Chondrocyte (in vitro differentiated cells): ENCODE measurements at regions not wholly inside any gene's neighbourhood (a gene's known extent, or its start where the extent isn't known, plus 50 kb on each side); places are given as distances from the start of the nearest gene placed in this dataset.

ENCODE experiments used
- DNase-seq: peaks from one replicate; pipeline ENCODE4 v3.0.0; 2021; ENCODE audit warnings: mixed read lengths, low spot score
- H3K27ac Mint-ChIP-seq: one replicate; pipeline ENCODE4 v1.8.0; 2021; ENCODE audit warnings: mild to moderate bottlenecking, moderate library complexity, mixed read lengths; ENCODE audit not compliant: unreplicated experiment
- H3K27me3 Mint-ChIP-seq: 2 replicates; pipeline ENCODE4 v1.8.0; 2021; ENCODE audit warnings: low read depth, mixed read lengths
- H3K36me3 Mint-ChIP-seq: 2 replicates; pipeline ENCODE4 v1.8.0; 2021; ENCODE audit warnings: low read depth, mixed read lengths
- H3K4me1 Mint-ChIP-seq: 2 replicates; pipeline ENCODE4 v1.8.0; 2021; ENCODE audit warnings: low read depth, mild to moderate bottlenecking, mixed read lengths
- H3K4me3 Mint-ChIP-seq: one replicate; pipeline ENCODE4 v1.8.0; 2021; ENCODE audit warnings: mild to moderate bottlenecking, moderate library complexity, mixed read lengths; ENCODE audit not compliant: unreplicated experiment
- H3K9me3 Mint-ChIP-seq: 2 replicates; pipeline ENCODE4 v1.8.0; 2021; ENCODE audit warnings: low read depth, mixed read lengths
- TF ChIP-seq, protein P1 (sequence below): fragments of 200-600 bp; sonication (generic); IDR thresholded peaks from 2 replicates; pipeline ENCODE4 v1.5.0; 2021; ENCODE audit warnings: antibody characterized with exemption, mild to moderate bottlenecking, moderate library complexity

- DNase-seq: no peak
- TF ChIP-seq, protein P1, sequence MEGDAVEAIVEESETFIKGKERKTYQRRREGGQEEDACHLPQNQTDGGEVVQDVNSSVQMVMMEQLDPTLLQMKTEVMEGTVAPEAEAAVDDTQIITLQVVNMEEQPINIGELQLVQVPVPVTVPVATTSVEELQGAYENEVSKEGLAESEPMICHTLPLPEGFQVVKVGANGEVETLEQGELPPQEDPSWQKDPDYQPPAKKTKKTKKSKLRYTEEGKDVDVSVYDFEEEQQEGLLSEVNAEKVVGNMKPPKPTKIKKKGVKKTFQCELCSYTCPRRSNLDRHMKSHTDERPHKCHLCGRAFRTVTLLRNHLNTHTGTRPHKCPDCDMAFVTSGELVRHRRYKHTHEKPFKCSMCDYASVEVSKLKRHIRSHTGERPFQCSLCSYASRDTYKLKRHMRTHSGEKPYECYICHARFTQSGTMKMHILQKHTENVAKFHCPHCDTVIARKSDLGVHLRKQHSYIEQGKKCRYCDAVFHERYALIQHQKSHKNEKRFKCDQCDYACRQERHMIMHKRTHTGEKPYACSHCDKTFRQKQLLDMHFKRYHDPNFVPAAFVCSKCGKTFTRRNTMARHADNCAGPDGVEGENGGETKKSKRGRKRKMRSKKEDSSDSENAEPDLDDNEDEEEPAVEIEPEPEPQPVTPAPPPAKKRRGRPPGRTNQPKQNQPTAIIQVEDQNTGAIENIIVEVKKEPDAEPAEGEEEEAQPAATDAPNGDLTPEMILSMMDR: no peak
- Mint-ChIP-seq H3K9me3 (peaks cover 75% of the 10 kb centered on the region), H3K27ac (no peak overlapping the region), H3K4me1 (no peaks in the 10 kb centered on the region), H3K27me3 (no peaks in the 10 kb centered on the region), H3K4me3 (no peak overlapping the region), H3K36me3 (no peaks in the 10 kb centered on the region)
These were observed 514.9 kb upstream of the DPP6 start for GRCh38 chr7:153537271-153537670.

DNA sequence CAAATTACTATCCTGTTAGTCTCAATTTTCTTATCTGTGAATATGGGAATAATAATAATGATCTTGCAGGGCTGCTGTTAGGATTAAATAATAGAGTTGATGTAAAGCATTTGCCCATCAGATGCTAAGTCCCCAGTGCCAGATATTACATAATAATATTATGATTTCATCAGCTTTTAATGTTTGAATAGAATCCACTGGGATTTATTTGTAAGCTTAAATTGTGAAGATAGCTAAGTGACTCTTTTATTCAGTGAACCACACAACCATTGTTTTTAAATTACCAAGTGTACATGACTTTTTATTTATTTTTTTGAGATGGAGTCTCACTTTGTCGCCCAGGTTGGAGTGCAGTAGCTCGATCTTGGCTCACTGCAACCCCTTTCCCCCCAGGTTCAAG lies 510.3 kb upstream of the DPP6 start:
- Mint-ChIP-seq H3K9me3 (peaks cover 68% of the 10 kb centered on the region), H3K27ac (no peak overlapping the region), H3K4me1 (no peaks in the 10 kb centered on the region), H3K27me3 (no peaks in the 10 kb centered on the region), H3K36me3 (no peaks in the 10 kb centered on the region), H3K4me3 (no peak overlapping the region)
- TF ChIP-seq, protein P1: no peak
- DNase-seq: no peak

- Mint-ChIP-seq H3K9me3 (peaks cover 61% of the 10 kb centered on the region), H3K4me1 (no peaks in the 10 kb centered on the region), H3K4me3 (no peak overlapping the region), H3K27ac (no peak overlapping the region), H3K36me3 (no peaks in the 10 kb centered on the region), H3K27me3 (no peaks in the 10 kb centered on the region)
- no peak for DNase-seq
- TF ChIP-seq, protein P1: no peak
These were observed 509.0 kb upstream of the DPP6 start for GRCh38 chr7:153543232-153543631.

DNA sequence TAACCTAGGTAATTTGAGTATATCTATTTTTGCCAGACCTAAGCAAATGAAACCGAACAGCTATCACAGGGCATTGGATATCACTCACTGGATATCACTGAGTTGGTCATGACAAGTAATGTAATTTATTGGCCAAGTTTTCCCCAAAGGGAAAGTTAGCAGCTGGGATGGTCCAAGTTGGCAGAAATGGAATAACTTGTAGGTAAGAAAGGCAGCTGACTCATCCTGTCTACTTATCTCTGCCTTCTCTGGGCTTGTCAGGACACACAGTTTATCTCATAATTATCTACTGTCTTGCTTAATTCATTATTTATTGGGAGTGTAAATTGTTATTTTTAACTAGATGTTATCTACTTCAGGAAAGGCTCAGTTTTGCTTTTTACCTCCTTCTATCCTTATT lies 502.0 kb upstream of the DPP6 start:
- H3K4me1 Mint-ChIP-seq: no peaks in the 10 kb centered on the region
- no peak overlapping the region for H3K4me3 Mint-ChIP-seq
- H3K9me3 Mint-ChIP-seq: peaks cover 48% of the 10 kb centered on the region
- no peak for DNase-seq
- H3K27ac Mint-ChIP-seq: no peak overlapping the region
- TF ChIP-seq, protein P1: no peak
- no peaks in the 10 kb centered on the region for H3K27me3 Mint-ChIP-seq
- no peaks in the 10 kb centered on the region for H3K36me3 Mint-ChIP-seq

- TF ChIP-seq, protein P1: no peak
- H3K9me3 Mint-ChIP-seq: peaks cover 74% of the 10 kb centered on the region
- H3K4me1 Mint-ChIP-seq: no peaks in the 10 kb centered on the region
- no peak overlapping the region for H3K4me3 Mint-ChIP-seq
- peaks cover 2% of the 10 kb centered on the region for H3K36me3 Mint-ChIP-seq
- no peak for DNase-seq
- H3K27me3 Mint-ChIP-seq: no peaks in the 10 kb centered on the region
- H3K27ac Mint-ChIP-seq: no peak overlapping the region
These were observed 487.8 kb upstream of the DPP6 start for GRCh38 chr7:153564391-153564790.
